ENCODE measurements at regions not wholly inside any gene's neighbourhood (a gene's known extent, or its start where the extent isn't known, plus 50 kb on each side); places are given as distances from the start of the nearest gene placed in this dataset.
"Not testable (repeated sequence)": the region's sequence is repeated elsewhere in the genome, so short reads cannot be mapped to it uniquely, and the experiment has no call there.

DNA sequence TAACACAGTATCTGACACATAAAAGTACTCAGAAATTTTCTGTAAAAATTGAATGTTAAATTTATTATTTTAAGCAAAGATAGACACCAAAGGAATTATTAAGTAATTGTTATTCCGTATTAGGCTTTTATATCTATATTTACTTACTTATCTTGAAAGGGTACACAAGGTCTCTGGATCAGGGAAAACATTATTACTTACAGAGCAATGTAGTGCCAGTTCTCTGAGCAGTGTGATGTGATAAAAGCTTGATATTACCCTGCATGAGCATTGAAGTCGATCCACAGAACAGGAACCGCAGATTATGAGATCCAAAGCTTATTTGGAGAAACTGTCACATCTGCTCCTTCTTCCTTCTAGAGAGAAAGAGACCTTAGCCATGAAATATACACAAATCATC is 637.9 kb upstream of the RGS18 start:
- no peak for DNase-seq

DNA sequence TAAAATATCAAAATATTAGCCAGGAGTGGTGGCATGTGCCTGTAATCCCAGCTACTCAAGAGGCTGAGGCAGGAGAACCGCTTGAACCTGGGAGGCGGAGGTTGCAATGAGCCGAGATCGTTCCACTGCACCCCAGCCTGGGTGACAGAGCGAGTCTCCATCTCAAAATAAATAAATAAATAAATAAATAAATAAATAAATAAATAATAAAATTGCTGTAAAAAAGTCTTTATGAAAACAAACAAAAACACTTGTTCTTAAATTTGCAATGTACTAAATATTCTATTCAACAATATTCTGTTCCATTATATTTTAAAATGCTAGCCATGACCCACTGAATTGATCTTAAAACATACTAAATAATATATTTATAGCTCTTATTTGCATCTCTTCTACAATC is 632.3 kb upstream of the RGS18 start:
- not testable (repeated sequence) for DNase-seq

- no peak for DNase-seq
Measured at GRCh38 chr1:191528275-191528674, 630.0 kb upstream of the RGS18 start.

- no peak for DNase-seq
Measured at GRCh38 chr1:191530928-191531327, 627.3 kb upstream of the RGS18 start.

GRCh38 chr1:191533254-191533653 is 625.0 kb upstream of the RGS18 start:
- DNase-seq = no peak

- DNase-seq = no peak
Measured at GRCh38 chr1:191536791-191537429, 621.4 kb upstream of the RGS18 start.

GRCh38 chr1:191541758-191542157 is 616.5 kb upstream of the RGS18 start:
- DNase-seq = no peak

DNA sequence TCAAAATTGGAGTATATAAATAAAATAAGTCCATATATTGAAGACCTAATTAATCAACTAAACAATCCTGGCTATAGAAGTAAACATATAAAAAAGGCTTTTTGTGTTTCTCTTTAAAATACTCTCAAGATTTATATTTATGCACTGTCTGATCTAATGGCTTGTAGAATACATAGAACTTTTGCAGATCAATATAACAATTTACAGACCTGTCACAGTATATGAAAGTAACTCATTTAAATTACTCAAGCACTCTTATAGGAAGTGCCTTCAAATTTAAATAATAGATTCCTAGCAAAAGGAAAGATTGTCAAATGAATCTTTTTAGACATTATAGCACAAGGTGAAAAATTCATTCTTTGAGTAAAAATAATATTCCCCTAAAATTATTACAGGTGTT is 615.8 kb upstream of the RGS18 start:
- DNase-seq = no peak

- DNase-seq = no peak
Measured at GRCh38 chr1:191546803-191547202, 611.5 kb upstream of the RGS18 start.

- no peak for DNase-seq
Measured at GRCh38 chr1:191551019-191551418, 607.2 kb upstream of the RGS18 start.

DNA sequence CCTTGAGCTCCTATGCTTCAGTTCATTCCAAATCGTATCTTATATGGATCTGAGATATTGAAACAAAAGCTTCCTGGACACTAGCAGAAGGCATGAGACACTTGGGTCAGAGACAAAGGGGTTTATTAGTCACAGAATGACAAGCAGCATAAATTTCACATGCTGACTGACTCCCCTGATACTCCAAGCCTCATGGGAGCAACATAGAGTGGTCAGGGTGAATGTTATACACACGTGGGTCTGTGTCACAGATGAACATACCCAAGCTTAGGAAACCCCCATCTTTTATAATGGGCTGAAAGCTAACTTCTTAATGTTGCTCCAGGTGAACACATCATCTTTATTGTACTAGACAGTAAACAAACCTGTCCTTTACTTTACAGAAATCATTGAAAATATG is 599.9 kb upstream of the RGS18 start:
- no peak for DNase-seq

DNA sequence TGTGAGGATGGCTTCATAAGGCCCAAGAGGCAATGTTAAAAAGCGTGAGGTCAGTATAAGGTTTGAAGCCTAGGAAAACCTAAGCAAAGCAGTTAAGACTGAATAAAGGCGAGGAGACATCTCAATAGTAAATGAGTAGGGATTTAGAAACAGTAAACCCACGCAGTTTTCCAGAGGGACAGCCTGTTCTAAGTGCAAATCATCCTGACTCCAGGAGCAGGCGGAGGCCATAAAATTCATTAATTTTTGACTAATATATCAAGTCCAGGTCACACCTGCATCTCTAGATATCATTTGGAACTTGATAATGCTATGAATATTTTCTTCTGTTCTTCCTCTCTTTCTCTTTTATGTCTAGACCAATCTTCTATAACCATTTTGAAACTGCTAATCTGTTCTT is 597.0 kb upstream of the RGS18 start:
- DNase-seq = no peak

DNA sequence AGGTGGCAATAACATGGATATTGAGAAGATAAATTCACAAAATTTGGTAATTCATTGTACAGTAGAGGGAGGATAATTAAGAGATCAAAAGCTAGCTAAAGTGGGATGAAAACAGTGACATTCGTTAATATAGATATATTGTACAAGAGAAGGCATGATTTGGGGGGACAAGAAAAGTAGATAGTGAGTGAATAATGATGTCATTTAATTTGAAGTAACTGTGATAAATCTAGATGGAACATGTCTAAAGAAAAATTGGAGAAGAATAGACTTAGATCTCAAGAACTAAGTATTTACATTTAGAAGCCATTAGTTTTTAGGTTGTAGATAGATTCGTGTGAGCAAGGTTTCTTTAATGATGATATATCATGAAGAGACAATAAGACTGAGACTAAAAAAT is 594.0 kb upstream of the RGS18 start:
- DNase-seq = no peak

- DNase-seq = no peak
Measured at GRCh38 chr1:191572479-191572878, 585.8 kb upstream of the RGS18 start.

GRCh38 chr1:191575180-191575579 is 583.1 kb upstream of the RGS18 start:
- no peak for DNase-seq

DNA sequence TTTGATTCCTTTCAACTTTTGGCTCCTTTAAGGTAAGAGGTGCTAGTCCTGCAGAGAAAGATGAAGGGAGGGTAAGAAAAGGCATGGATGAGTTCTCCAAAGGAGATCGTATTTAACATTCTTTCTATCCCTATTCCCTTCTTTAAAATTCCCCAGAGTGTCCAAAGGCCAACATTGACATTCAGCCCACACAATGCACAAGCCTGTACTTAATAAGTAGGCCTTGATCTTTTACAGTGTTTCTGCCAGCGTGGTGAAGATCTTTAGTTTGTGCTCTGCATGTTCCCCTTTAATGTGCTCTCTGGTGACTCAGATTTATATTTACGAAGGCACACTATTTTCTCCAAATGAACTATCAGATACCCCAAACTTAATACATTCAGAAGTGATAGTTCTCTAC is 582.5 kb upstream of the RGS18 start:
- DNase-seq = no peak

DNA sequence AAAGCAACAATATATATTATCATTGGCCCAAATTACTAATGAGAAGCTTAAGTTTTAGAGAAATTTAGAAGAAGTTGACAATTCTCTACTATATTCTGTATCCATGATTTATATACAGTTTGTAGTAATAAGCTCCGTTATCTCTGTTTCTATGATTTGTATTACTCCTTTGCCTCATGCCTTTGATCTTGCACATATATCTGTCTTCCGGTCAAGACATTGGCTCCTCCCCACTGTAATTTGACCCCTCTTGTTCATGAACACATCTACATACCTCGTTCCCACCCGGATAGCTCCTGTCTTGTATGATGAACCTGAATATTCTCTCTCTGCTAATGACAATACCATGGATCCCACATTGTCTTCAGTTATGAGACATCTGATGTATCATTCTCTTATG is 581.0 kb upstream of the RGS18 start:
- DNase-seq = no peak

- no peak for DNase-seq
Measured at GRCh38 chr1:191578281-191578680, 580.0 kb upstream of the RGS18 start.

- no peak for DNase-seq
Measured at GRCh38 chr1:191579019-191579418, 579.2 kb upstream of the RGS18 start.

GRCh38 chr1:191582169-191582568 is 576.1 kb upstream of the RGS18 start:
- no peak for DNase-seq

GRCh38 chr1:191585095-191585494 is 573.2 kb upstream of the RGS18 start:
- DNase-seq = no peak

- DNase-seq = no peak
Measured at GRCh38 chr1:191588905-191589304, 569.4 kb upstream of the RGS18 start.

GRCh38 chr1:191589536-191589935 is 568.7 kb upstream of the RGS18 start:
- no peak for DNase-seq

DNA sequence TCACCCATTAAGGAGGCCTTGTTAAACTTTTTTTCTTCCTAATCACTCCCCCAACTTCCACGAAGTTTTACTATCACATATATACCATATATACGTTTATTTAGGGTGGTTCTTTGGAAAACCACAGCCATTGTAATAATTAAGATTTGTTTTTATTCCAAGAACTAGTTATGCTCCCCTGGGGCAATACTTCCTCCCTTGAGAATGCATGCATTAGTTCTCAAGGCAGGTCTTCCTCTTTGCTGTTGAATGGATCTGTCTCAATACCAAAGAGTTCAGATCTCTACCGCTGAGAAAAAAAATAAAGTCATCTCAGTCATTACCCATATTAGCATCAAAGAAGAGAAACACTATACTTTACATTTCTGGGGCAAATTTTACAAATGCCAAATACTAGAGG is 567.7 kb upstream of the RGS18 start:
- DNase-seq = no peak

GRCh38 chr1:191592039-191592438 is 566.2 kb upstream of the RGS18 start:
- no peak for DNase-seq

DNA sequence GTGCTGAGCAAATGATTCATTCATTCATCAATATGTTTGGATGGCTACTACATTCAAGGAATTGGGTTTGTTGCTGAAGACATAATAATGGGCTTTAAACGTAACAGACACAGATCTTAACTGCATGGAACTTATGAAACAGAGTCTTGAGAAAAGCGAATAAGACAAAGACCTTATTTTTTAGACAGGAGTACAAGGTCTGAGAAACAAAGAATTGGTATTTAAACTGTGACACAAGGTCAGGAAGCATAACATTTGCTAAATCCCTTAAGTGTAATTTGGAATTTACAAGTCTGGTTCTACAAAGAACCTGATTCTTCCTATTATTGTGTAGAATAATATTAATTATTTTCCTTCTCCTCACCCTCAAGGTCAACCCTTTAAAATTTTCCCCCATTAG is 565.4 kb upstream of the RGS18 start:
- DNase-seq = no peak

Measured in SHP77 (cell line).